ENCODE measurements at regions not wholly inside any gene's neighbourhood (a gene's known extent, or its start where the extent isn't known, plus 50 kb on each side); places are given as distances from the start of the nearest gene placed in this dataset.

GRCh38 chr1:55860798-55861519 is 645.8 kb upstream of the USP24 start:
- FAIRE-seq (no peak), DNase-seq (ENCODE audit: insufficient read length, low spot score) (no peak)

- no peak for DNase-seq (ENCODE audit: insufficient read length, low spot score)
- no peak for FAIRE-seq
Measured at GRCh38 chr1:55860326-55860725, 645.2 kb upstream of the USP24 start.

- no peak for DNase-seq (ENCODE audit: insufficient read length, low spot score)
- FAIRE-seq = no peak
Measured at GRCh38 chr1:55854911-55855310, 639.7 kb upstream of the USP24 start.

GRCh38 chr1:55848906-55849305 is 633.7 kb upstream of the USP24 start:
- FAIRE-seq = no peak
- DNase-seq (ENCODE audit: insufficient read length, low spot score) = no peak

GRCh38 chr1:55846051-55846450 is 630.9 kb upstream of the USP24 start:
- no peak for FAIRE-seq

GRCh38 chr1:55844322-55844721 is 629.2 kb upstream of the USP24 start:
- DNase-seq (ENCODE audit: insufficient read length, low spot score) (no peak), FAIRE-seq (no peak)

More at GRCh38 chr1:55846051-55846450, 630.9 kb upstream of the USP24 start:
- no peak for DNase-seq (ENCODE audit: insufficient read length, low spot score)

- DNase-seq (ENCODE audit: insufficient read length, low spot score) (no peak), FAIRE-seq (no peak)
Measured at GRCh38 chr1:55839626-55840025, 624.5 kb upstream of the USP24 start.

GRCh38 chr1:55839221-55839620 is 624.1 kb upstream of the USP24 start:
- FAIRE-seq (no peak), DNase-seq (ENCODE audit: insufficient read length, low spot score) (no peak)

- DNase-seq (ENCODE audit: insufficient read length, low spot score) (no peak), FAIRE-seq (no peak)
Measured at GRCh38 chr1:55836086-55836485, 620.9 kb upstream of the USP24 start.

- DNase-seq (ENCODE audit: insufficient read length, low spot score) (no peak), FAIRE-seq (no peak)
Measured at GRCh38 chr1:55833529-55834091, 618.4 kb upstream of the USP24 start.

GRCh38 chr1:55831759-55832158 is 616.6 kb upstream of the USP24 start:
- FAIRE-seq (no peak), DNase-seq (ENCODE audit: insufficient read length, low spot score) (no peak)

- FAIRE-seq = no peak
Measured at GRCh38 chr1:55828044-55828443, 612.9 kb upstream of the USP24 start.

GRCh38 chr1:55827350-55827749 is 612.2 kb upstream of the USP24 start:
- FAIRE-seq = no peak
- no peak for DNase-seq (ENCODE audit: insufficient read length, low spot score)

More at GRCh38 chr1:55828044-55828443, 612.9 kb upstream of the USP24 start:
- DNase-seq (ENCODE audit: insufficient read length, low spot score) = no peak

- no peak for FAIRE-seq
- no peak for DNase-seq (ENCODE audit: insufficient read length, low spot score)
Measured at GRCh38 chr1:55826381-55827080, 611.4 kb upstream of the USP24 start.

- FAIRE-seq (no peak), DNase-seq (ENCODE audit: insufficient read length, low spot score) (no peak)
Measured at GRCh38 chr1:55825461-55825860, 610.3 kb upstream of the USP24 start.

GRCh38 chr1:55824251-55824640 is 609.1 kb upstream of the USP24 start:
- DNase-seq (ENCODE audit: insufficient read length, low spot score) (no peak), FAIRE-seq (no peak)

GRCh38 chr1:55823541-55824250 is 608.5 kb upstream of the USP24 start:
- no peak for FAIRE-seq

GRCh38 chr1:55822891-55823290 is 607.7 kb upstream of the USP24 start:
- DNase-seq (ENCODE audit: insufficient read length, low spot score) = no peak
- FAIRE-seq = no peak

More at GRCh38 chr1:55823541-55824250, 608.5 kb upstream of the USP24 start:
- DNase-seq (ENCODE audit: insufficient read length, low spot score) = no peak

GRCh38 chr1:55821234-55821633 is 606.1 kb upstream of the USP24 start:
- DNase-seq (ENCODE audit: insufficient read length, low spot score) = no peak
- no peak for FAIRE-seq

- DNase-seq (ENCODE audit: insufficient read length, low spot score) = no peak
- no peak for FAIRE-seq
Measured at GRCh38 chr1:55820501-55820900, 605.3 kb upstream of the USP24 start.

- FAIRE-seq = no peak
- DNase-seq (ENCODE audit: insufficient read length, low spot score) = no peak
Measured at GRCh38 chr1:55819011-55819410, 603.8 kb upstream of the USP24 start.
